ENCODE measurements at regions not wholly inside any gene's neighbourhood (a gene's known extent, or its start where the extent isn't known, plus 50 kb on each side); places are given as distances from the start of the nearest gene placed in this dataset.
"Not testable (repeated sequence)": the region's sequence is repeated elsewhere in the genome, so short reads cannot be mapped to it uniquely, and the experiment has no call there.

GRCh38 chr21:32823296-32823695, 51.7 kb upstream of the PAXBP1 start:
- not testable (repeated sequence) for DNase-seq

GRCh38 chr21:32824950-32825349, 53.4 kb upstream of the PAXBP1 start:
- no peak for DNase-seq

DNA sequence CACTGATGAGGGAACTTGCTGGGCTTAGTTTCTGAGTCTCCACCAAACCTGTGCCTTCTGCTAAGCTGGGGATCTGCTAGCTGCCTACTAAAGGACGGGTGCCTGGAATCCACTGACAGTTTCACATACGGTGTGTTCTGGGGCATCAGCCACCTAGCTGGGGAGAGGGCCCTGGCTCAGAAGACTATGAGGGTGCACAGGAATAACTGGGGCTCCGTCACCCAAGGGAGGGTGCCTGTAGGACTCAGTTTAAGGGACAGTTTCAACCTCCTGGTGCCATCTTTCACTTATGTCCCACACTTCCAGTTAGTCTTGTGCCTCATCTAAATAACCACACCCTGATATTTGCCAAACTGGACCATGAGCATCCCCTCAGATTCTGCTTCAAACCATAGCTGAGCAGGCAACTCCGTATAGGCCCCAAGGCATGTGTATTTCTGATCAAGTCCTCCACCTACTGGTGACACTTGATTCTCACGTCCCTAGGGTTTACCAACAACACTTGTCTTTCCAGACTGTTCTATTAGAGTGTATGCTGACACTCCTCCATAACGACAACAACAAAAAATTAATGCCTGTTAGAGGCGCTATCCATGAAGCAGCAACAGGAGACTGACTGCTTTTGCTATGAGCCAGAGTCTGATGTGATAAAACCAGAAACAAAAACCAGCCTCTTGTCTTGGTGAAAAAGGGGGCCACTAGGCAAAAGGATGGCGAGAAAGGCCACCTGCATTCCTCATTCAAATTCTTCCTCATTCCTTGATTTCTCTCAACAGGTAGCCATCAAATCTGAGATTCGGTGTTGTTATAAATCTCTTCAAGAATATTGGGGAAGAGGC, 55.0 kb upstream of the PAXBP1 start:
- DNase-seq, result no peak

GRCh38 chr21:32828908-32829307, 57.4 kb upstream of the PAXBP1 start:
- no peak for DNase-seq

DNA sequence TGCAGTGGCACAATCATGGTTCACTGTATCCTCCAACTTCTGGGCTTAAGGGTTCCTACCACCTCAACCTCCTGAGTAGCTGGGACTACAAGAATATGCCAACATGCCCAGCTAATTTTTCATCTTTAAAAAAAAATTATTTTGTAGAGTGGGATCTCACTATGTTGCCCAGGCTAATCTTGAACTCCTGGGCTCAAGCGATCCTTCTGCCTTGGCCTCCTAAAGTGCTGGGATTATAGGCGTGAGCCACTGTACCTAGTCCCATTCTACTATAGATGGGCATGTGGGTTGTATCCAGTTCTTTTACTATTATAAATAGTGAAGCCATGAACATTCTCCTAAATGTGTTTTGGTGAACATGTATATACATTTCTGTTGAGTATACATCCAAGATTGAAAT, 57.9 kb upstream of the PAXBP1 start:
- DNase-seq, result no peak

DNA sequence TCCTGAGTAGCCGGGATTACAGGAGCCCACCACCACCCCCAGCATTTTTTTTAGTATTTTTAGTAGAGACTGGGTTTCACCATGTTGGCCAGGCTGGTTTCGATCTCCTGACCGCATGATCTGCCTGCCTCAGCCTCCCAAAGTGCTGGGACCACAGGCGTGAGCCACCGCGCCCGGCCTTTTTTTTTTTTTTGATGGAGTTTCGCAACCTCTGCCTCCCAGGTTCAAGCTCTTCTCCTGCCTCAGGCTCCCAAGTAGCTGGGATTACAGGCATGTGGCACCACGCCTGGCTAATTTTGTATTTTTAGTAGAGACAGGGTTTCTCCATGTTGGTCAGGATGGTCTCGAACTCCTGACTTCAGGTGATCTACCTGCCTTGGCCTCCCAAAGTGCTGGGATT, 60.2 kb upstream of the PAXBP1 start:
- not testable (repeated sequence) for DNase-seq

- DNase-seq, result peak; percentile 28
Observed at GRCh38 chr21:32834211-32834915, 62.8 kb upstream of the PAXBP1 start.

DNA sequence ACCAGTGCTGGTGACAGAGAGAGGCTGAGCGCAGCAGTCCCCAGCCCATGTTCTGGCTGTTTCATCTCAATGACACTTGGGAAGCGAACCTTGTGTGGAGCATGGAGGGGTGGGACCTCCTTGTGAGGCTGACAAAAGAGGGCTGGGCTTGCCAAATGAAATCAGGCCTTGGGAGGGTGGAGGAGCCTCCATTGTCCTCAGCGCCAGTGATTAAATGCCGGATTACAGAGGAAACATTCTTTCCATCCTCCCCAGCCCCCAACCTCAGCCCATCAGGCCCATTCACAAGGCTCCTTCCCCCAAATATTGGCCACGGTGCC, 63.3 kb upstream of the PAXBP1 start:
- DNase-seq, result peak; percentile 58

DNA sequence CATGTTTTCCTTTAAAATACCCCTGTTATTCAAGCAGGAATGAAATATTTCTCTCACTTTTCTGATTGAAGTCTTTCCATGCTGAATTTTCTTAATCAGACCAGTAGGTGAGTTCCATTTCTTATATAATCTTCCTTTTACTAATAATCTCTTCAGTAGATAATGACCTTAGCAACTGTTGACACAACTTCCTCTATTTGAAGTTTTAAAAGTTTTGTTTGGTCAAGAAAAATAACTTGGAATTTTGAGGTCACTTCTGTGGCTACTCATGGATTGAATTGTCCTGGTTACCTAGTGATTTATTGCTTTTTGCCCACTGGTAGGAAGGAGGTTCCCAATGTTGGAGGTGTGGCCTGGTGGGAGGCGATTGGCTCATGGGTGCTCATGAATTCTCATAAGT, 70.6 kb upstream of the PAXBP1 start:
- DNase-seq, result no peak

GRCh38 chr21:32843561-32843960, 72.0 kb upstream of the PAXBP1 start:
- DNase-seq, result no peak

DNA sequence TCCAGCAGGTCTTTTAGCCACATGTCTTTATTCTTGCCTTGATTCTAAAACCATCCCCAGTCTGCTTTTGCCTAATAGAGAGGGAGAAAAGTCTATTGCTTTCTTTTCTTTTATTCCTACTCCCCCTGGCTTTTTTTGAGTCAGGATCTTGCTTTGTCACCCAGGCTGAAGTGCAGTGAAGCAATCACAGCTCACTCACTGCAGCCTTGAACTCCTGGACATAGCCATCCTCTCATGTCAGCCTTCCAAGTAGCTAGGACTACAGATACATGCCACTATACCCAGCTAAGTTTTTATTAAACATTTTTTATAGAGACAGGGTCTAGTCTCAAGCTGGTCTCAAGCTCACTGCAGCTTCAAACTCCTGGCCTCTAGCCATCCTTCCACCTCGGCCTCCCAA, 72.5 kb upstream of the PAXBP1 start:
- no peak for DNase-seq

GRCh38 chr21:32844653-32845436, 73.3 kb upstream of the PAXBP1 start:
- DNase-seq, result peak; percentile 66

DNA sequence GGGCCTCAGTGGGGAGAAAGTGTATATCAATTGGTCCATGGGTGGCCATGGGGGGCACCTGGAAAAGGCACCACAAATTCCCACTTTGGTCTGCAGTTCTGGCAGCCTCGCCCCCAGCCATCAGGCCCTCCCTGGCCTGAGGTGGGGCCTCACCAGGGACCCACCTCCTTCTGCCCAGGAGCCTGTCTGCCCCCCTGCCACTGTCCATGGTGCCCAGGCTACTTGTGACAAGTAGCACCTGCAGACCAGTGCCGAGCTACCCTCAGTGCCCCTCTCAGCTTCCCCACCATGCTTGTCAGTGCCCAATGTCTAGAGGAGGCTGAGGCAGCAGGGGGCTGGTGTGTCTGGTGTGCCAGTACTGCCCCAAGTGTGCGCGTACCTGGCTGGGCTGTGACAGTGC, 87.1 kb upstream of the PAXBP1 start:
- no peak for DNase-seq

GRCh38 chr21:32860399-32860798, 88.8 kb upstream of the PAXBP1 start:
- no peak for DNase-seq

DNA sequence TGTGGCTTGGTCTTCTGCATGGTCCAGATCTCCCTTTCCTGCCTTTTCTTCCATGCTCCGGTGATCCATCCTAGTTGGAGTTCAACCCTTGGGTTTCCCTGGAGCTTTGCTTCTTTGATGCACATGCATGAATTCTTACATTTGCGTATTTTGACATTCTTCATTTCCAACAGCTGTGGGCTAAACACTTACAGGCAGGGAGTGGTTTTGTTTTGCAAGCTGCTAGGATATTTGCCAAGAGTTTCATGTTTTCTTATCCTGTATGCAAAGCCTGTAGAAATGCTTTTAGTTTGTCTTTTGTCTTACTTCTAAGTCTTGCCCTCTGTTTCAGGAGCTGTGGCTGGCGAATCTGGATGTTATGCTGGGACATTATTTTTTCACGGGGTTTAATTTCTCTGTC, 90.3 kb upstream of the PAXBP1 start:
- no peak for DNase-seq

DNA sequence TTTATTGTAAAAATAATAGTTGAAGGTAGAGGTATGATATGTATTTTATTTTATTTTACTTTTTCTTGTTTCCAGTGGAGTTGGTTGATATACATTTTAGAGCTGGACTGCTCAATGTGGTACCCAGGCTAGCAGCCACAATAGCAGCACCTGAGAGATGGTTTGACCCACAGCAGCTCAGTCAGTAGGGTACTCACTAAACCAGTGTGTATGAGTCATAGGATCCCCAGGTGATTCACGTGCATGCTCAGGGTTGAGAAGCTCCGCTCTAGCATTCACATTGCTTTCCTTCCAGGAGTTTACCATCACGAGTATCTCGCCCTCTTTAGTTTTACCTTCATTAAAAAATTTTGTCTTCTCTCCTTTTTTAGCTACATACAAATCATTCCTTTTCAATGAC, 96.0 kb upstream of the PAXBP1 start:
- DNase-seq, result no peak

- DNase-seq, result peak; percentile 37
Observed at GRCh38 chr21:32868631-32869454, 97.3 kb upstream of the PAXBP1 start.

DNA sequence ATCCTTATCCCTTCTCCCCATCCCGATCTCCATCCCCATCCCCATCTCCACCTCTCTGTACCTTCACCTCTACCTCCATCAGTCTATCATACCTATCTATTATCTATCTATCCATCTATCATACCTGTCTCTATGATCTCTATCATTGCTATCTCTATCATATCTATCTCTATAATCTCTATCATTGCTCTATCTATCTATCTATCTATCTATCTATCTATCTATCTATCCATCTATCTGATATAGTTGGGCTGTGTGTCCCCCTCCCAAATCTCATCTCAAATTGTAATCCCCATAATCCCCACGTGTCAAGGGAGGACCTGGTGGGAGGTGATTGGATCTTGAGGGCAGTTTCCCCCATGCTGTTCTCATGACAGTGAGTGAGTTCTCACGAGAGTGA, 97.9 kb upstream of the PAXBP1 start:
- DNase-seq, result no peak

- no peak for DNase-seq
Observed at GRCh38 chr21:32876426-32876825, 104.9 kb upstream of the PAXBP1 start.

- not testable (repeated sequence) for DNase-seq
Observed at GRCh38 chr21:32877888-32878287, 106.3 kb upstream of the PAXBP1 start.

GRCh38 chr21:32878661-32879060, 107.1 kb upstream of the PAXBP1 start:
- DNase-seq, result no peak

- no peak for DNase-seq
Observed at GRCh38 chr21:32881458-32881857, 109.9 kb upstream of the PAXBP1 start.

DNA sequence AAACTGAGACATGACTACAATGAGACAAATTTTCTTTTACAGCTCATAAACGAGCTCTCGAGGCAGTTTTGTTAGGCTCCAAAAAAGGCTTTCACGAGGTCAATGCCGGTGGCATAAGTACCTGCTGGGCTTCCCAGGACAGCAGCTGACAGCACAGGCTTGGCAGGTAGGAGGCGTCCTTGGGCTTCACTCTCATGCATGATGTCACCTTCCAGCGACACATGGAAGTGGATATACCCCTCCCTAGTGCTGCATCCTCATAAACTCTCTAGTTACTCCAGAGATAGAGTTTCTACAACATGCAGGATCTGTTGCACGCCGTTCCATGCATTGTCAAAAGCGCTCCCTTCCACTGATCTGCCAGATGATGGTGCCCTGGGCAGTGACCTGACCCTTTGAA, 112.5 kb upstream of the PAXBP1 start:
- DNase-seq, result no peak

Data from retina (tissue), 1 donor.